Gastrocnemius medialis (tissue), 4 donors: ENCODE measurements at regions not wholly inside any gene's neighbourhood (a gene's known extent, or its start where the extent isn't known, plus 50 kb on each side); places are given as distances from the start of the nearest gene placed in this dataset.

ENCODE experiments used
- POLR2A ChIP-seq, 2 donors: fragments of 450-650 bp; IDR thresholded peaks; one replicate each; pipeline ENCODE4 v1.6.1; 2017; ENCODE audit warnings: antibody characterized with exemption in 2 of 2, mild to moderate bottlenecking in 2 of 2, moderate library complexity in 2 of 2
- TF ChIP-seq, protein P1 (sequence below), 5 experiments: fragments of 450-650 bp in 3 of 5; fragments of 200-600 bp in 2 of 5; sonication (generic) in 2 of 5; IDR thresholded peaks in 4 of 5; conservative IDR thresholded peaks in 1 of 5; 1 replicate in 4 of 5; 2 replicates in 1 of 5; pipeline ENCODE4 v1.5.1; 2016 to 2019; ENCODE audit warnings: antibody characterized with exemption in 5 of 5, mild to moderate bottlenecking in 3 of 5, moderate library complexity in 3 of 5

DNA sequence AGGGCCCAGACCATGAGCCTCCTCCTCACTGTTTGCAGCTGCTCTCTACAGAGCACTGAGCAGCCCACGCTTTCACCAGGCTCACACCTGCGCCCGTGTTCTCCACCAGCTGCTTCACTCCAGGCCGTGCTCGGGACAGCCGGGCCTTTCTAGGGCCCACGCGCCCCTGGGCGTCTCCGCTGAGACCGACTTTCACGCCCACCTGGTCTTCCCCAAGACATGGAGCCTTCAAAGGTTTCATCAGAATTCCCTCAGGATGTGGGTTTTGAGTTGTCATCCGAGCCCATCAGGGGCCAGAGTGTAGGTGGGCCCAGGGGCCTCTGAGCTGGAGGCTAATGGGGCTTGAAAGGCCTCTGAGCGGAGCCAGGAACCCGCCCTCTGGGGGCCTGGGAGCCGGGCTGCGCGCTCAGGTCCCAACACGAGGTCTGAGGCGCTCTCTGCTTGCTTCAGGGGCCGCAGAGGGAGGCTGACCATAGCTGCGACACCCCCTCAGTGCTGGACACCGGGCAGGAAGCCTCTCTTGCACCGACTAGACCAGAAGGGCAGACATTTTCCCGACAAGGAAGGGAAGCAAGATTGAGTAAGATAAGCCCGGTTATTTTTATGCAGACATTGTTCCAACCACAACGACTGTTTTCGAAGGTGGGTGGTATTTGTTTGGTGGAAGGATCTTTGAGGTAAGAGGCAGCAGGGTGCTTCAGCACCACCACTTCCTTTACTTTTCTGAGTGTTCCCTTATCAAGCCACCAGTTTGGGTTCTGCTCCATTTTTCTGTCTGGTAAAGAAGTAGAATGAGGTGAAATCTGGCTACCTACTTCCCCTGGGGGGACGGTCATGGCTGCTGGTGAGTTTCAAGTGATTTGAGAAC is 125.0 kb upstream of the FUT8 start:
- TF ChIP-seq POLR2A (IDR thresholded peaks at IDR 0.05), result no peak
- TF ChIP-seq, protein P1, sequence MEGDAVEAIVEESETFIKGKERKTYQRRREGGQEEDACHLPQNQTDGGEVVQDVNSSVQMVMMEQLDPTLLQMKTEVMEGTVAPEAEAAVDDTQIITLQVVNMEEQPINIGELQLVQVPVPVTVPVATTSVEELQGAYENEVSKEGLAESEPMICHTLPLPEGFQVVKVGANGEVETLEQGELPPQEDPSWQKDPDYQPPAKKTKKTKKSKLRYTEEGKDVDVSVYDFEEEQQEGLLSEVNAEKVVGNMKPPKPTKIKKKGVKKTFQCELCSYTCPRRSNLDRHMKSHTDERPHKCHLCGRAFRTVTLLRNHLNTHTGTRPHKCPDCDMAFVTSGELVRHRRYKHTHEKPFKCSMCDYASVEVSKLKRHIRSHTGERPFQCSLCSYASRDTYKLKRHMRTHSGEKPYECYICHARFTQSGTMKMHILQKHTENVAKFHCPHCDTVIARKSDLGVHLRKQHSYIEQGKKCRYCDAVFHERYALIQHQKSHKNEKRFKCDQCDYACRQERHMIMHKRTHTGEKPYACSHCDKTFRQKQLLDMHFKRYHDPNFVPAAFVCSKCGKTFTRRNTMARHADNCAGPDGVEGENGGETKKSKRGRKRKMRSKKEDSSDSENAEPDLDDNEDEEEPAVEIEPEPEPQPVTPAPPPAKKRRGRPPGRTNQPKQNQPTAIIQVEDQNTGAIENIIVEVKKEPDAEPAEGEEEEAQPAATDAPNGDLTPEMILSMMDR (IDR thresholded peaks at IDR 0.05 in 4 of 5, conservative IDR thresholded peaks at IDR 0.05 in 1 of 5), result no peak
